Activated CD4-positive, alpha-beta T cell treated with anti-CD3 and anti-CD28 coated beads, Interleukin-10, Interleukin-2, amounts not matched to agents 100 ng/mL and 50 ng/mL, durations not matched to agents 16 hours and 8 hours (primary cell): ENCODE measurements at regions not wholly inside any gene's neighbourhood (a gene's known extent, or its start where the extent isn't known, plus 50 kb on each side); places are given as distances from the start of the nearest gene placed in this dataset.
"Not testable (repeated sequence)": the region's sequence is repeated elsewhere in the genome, so short reads cannot be mapped to it uniquely, and the experiment has no call there.

ENCODE experiments used
- DNase-seq: peaks from one replicate; pipeline ENCODE4 v3.0.0-alpha.2; 2020

GRCh38 chrX:144202726-144203125 lies 318.9 kb downstream of the UBE2NL start:
- DNase-seq, result not testable (repeated sequence)

DNA sequence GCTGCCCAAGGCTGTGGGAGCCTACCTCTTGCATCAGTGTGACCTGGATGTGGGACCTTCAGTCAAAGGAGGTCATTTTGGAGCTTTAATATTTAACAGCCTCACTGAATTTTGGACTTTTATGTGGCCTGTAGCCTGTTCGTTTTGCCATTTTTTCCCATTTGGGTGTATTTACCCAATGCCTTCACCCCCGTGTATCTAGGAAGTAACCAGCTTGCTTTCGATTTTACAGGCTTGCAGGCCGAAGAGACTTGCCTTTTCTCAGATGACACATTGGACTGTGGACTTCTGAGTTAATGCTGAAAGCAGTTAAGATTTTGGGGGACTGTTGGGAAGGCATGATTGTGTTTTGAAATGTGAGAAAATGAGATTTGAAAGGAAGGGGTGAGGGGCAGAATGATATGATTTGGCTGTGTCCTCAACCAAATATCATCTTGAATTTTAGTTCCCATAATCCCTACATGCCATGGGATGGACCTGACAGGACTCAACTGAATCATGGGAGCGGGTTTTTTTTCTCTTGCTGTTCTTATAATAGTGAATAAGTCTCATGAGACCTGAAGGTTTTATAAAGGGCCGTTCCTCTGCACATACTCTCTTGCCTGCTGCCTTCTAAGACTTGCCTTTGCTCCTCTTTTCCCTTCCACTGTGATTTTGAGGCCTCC lies 324.6 kb downstream of the UBE2NL start:
- DNase-seq, result not testable (repeated sequence)

- no peak for DNase-seq
Measured at GRCh38 chrX:144214651-144215050, 330.8 kb downstream of the UBE2NL start.

DNA sequence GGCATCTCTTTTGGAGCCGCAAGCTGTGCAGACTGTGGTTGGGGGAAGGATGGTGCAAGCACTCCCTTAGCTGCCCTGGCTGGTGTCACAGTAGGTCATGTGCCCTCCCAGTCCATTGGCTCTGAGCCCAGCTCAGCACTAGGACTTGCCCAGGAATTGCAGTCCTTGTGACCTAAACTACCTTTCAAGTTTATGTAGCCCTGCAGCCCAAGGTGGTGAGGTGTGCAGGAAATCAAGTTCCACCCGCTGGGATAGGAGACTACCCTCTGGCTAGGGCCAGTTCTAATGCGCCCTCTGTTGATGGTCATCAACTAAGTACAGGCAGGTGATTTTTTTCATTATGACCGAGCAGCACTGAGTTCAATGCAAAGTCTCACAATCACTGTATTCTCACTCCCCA lies 335.2 kb downstream of the UBE2NL start:
- DNase-seq, result peak; percentile 5

DNA sequence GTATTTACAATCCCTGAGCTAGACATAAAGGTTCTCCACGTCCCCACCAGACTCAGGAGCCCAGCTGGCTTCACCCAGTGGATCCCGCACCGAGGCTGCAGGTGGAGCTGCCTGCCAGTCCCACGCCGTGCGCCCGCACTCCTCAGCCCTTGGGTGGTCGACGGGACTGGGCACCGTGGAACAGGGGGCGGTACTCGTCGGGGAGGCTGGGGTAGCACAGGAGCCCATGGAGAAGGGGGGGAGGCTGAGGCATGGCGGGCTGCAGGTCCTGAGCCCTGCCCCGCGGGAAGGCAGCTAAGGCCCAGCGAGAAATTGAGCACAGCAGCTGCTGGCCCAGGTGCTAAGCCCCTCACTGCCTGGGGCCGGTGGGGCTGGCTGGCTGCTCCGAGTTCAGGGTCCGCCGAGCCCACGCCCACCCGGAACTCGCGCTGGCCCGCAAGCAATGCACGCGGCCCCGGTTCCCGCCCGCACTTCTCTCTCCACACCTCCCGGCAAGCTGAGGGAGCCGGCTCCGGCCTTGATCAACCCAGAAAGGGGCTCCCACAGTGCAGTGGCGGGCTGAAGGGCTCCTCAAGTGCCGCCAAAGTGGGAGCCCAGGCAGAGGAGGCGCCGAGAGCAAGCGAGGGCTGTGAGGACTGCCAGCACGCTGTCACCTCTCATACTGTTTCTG lies 347.4 kb downstream of the UBE2NL start:
- not testable (repeated sequence) for DNase-seq

- no peak for DNase-seq
Measured at GRCh38 chrX:144253356-144253755, 369.5 kb downstream of the UBE2NL start.

DNA sequence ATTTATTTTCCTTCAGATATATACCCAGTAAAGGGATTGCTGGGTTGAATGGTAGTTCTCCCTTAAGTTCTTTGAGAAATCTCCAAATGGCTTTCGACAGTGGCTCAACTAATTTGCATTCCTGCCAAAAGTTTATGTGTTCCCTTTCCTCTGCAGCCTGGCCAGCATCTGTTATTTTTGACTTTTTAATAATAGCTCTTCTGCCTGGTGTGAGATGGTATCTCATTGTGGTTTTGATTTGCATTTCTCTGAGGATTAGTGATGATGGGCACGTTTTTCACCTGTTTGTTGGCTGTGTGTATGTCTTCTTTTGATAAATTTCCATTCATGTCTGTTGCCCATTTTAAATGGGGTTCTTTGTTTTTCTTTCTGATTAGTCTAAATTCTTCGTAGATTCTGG lies 375.2 kb downstream of the UBE2NL start:
- no peak for DNase-seq

DNA sequence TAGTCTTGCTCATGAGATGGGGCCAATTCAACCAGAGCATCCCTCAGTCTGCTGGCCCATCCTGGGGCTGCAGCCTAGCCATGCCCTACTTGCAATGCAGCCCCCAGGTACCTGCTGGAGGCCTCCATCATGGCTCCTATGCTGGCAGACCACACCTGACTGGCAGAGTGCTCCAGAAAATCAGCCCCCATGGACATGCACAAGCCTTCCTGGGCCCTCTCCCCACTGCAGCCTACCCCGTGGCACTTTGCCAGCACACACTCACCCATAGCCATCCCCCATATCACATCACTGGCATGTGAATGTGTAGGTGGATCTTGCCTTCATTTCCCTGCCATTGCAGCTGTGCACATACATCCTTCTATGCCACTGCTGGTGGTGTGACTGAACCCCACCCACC lies 381.8 kb downstream of the UBE2NL start:
- no peak for DNase-seq

DNA sequence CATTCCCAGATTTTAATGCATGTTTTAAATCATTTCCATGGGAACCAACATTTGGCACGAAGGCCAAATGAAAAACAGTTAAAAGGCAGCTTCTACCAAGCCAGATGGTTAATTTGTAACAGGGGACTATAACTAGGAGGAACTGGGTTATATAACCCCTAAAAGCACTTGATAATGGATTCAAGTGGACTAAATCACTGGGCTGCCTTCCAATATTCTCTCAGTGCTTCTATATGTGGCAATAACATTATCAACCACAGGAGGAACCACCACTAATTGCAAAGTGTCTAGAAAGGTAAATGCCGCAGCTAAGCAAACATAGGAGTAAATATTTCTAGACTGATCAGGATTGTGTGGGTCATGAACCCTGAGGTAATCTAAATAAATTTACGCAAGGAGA lies 391.5 kb downstream of the UBE2NL start:
- DNase-seq, result no peak

GRCh38 chrX:144275843-144276242 lies 392.0 kb downstream of the UBE2NL start:
- DNase-seq, result no peak

GRCh38 chrX:144293229-144293628 lies 409.4 kb downstream of the UBE2NL start:
- no peak for DNase-seq

- DNase-seq, result no peak
Measured at GRCh38 chrX:144295921-144296320, 412.1 kb downstream of the UBE2NL start.

GRCh38 chrX:144297221-144297620 lies 413.4 kb downstream of the UBE2NL start:
- no peak for DNase-seq

GRCh38 chrX:144327495-144327894 lies 443.6 kb downstream of the UBE2NL start:
- no peak for DNase-seq

DNA sequence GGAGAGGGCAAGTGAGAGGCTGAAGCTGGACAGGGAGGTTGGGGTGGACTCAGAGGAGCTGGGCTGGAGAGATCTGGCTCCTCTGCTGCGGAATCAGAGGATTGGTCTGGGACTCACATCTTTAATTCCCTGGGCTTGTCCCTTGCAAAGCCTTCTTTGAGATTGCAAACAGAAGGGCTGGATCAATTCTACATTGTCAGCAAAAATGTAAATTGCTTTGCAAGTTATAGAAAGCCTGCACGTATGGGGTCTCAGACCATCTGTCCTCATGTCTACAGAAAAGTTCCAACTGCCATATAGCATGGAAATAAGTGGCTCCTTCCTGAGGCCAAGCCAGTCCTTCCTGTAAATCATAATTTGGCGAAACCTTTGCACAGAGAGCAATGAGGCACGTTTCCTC lies 449.6 kb downstream of the UBE2NL start:
- no peak for DNase-seq

DNA sequence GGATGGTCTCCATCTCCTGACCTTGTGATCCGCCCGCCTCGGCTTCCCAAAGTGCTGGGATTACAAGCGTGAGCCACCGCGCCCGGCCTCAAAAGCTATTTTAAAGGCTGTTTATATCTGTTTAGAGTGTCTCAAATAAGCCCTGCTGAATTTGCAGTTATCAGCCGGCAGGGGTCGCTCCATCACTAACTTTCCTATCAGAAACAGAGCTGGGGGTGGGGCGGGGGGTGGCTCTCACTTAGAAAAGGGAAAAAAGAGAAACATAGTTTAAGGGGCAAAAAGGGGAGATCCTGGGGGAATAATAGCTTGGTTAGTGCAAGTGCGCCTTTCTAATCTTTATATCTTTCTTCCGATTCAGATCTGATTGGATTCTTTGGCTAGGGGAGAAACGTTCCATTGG lies 450.7 kb downstream of the UBE2NL start:
- no peak for DNase-seq

DNA sequence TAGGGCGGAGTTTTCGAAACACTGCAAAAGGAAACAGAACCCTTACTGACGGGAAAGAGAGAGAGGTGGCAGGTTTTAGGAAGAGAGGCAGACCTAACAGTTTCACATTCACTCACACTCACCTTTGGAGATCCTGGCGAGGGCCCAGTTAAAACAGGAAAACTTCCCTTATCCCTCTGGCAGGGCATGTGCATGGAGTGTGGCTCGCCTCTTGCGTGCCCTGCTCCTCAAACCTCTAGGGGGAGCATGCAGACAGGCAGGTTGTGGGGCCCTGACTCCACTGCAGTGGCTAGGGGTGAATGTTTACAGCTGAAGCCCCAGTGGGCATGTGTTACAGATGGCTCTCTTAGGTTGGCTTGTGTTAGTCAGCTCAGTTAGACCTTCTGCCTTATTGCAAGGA lies 451.5 kb downstream of the UBE2NL start:
- no peak for DNase-seq

DNA sequence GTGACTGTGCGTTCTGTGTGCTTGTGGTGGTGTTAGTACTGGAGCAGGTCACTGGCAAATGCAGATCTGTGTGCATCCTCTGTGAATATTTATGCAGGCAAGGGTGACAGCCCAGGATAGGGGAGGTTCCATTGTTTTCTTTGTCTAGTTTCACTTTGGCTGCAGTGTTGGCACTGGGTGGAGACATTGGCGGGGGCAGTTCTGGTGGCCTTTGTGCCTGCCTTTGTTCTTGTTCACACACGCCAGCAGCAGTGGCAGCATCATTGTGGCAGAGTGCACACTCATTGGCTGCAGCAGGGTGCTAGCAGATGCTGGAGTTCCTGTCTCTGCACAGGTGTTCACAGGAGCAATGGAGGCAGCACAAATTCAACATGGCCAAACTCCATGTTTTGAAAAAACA lies 495.3 kb downstream of the UBE2NL start:
- no peak for DNase-seq

DNA sequence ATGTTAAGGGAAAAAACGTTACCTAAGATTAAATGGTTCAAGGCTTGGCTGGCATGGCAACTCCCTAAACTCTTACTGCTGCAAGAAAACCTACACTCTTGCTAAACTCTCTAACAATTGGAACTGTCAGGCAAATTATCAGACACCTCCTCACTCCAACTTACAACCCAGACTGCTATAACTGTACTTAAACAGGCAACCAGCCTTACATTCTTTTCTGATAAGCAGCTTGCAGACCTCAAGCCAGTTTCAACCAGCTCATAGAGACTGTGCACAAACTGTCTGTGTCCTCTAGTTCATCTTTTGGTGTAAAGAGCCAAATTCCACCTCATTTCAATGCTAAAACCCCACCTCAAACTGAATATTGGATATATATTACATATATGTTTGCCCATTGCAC lies 504.9 kb downstream of the UBE2NL start:
- DNase-seq, result no peak
